Brain microvascular endothelial cell (primary cell): ENCODE measurements at regions not wholly inside any gene's neighbourhood (a gene's known extent, or its start where the extent isn't known, plus 50 kb on each side); places are given as distances from the start of the nearest gene placed in this dataset.
"Not testable (repeated sequence)": the region's sequence is repeated elsewhere in the genome, so short reads cannot be mapped to it uniquely, and the experiment has no call there.

Source experiments
- DNase-seq: peaks from one replicate; pipeline ENCODE4 v3.0.0-alpha.2; 2020
- H3K27ac ChIP-seq: fragments of 250-450 bp; sonication (Bioruptor Pico); 2 replicates; pipeline ENCODE4 v1.5.1; 2020; ENCODE audit warnings: mild to moderate bottlenecking, moderate library complexity
- H3K27me3 ChIP-seq: fragments of 250-450 bp; sonication (Bioruptor Pico); replicated peaks from 2 replicates; pipeline ENCODE4 v1.5.1; 2020; ENCODE audit warnings: mild to moderate bottlenecking
- H3K36me3 ChIP-seq: fragments of 250-450 bp; sonication (Bioruptor Pico); replicated peaks from 2 replicates; pipeline ENCODE4 v1.5.1; 2020; ENCODE audit warnings: mild to moderate bottlenecking
- H3K4me3 ChIP-seq: 2 replicates; pipeline ENCODE4 v1.5.1; 2011; ENCODE audit warnings: low read depth, mild to moderate bottlenecking, control low read depth, low read length, moderate library complexity
- in situ Hi-C: cut with HindIII; loops from 2 replicates; pipeline ENCODE4 v1.10.0; 2017; ENCODE audit warnings: low sequenced_read_pairs, low pct_ligation_motif_present
- TF ChIP-seq, protein P1 (sequence below): IDR thresholded peaks from 2 replicates; pipeline ENCODE4 v1.5.1; 2011; ENCODE audit warnings: low read depth, mild to moderate bottlenecking, moderate library complexity, low read length, control low read depth, inconsistent platforms; ENCODE audit errors: missing control alignments

DNA sequence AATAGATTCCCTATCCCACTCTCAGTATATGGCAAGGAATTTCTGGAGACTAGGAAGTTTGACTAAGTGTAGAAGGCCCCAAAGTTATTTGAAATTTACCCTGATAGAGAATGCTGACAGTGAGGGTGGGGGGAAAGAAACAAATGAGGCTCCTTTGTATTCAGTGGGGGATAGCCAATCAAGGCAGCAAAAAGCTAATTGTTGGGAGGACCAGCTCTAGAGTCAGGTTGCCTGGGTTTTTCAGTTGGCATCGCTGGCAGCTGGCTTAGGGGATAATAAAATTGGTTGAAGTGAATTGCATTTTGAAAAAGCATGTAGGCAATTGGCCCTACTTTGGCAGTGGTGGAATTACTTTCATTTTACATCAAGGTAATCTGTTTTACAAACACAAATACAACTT is 79.4 kb upstream of the STAM2 start:
- no peak overlapping the region for H3K27ac ChIP-seq
- TF ChIP-seq, protein P1, sequence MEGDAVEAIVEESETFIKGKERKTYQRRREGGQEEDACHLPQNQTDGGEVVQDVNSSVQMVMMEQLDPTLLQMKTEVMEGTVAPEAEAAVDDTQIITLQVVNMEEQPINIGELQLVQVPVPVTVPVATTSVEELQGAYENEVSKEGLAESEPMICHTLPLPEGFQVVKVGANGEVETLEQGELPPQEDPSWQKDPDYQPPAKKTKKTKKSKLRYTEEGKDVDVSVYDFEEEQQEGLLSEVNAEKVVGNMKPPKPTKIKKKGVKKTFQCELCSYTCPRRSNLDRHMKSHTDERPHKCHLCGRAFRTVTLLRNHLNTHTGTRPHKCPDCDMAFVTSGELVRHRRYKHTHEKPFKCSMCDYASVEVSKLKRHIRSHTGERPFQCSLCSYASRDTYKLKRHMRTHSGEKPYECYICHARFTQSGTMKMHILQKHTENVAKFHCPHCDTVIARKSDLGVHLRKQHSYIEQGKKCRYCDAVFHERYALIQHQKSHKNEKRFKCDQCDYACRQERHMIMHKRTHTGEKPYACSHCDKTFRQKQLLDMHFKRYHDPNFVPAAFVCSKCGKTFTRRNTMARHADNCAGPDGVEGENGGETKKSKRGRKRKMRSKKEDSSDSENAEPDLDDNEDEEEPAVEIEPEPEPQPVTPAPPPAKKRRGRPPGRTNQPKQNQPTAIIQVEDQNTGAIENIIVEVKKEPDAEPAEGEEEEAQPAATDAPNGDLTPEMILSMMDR: no peak
- H3K36me3 ChIP-seq: no peaks in the 10 kb centered on the region
- no peak overlapping the region for H3K4me3 ChIP-seq
- no peaks in the 10 kb centered on the region for H3K27me3 ChIP-seq
- in situ Hi-C loops: no loop called here
- DNase-seq: no peak

DNA sequence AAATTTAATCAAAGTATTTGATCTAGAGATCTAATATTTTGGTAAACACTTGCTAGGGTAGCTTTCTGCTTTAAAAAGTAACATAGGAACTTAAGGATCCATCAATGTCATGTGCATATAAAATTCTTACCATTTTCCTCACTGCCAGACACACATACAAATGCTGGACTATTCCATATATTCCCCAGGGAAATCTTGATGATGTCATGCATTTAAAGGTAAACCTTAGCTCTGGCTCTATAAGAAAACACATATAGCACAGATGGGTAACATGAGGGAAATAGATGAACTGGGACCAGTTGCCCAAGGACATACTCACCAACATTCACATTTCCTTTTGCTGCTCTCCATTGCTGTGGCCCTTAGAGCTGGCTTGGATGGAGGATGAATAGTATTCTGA is 79.1 kb upstream of the FMNL2 start:
- Histone ChIP-seq H3K4me3 (no peak overlapping the region), H3K27me3 (no peaks in the 10 kb centered on the region), H3K27ac (no peak overlapping the region), H3K36me3 (no peaks in the 10 kb centered on the region)
- DNase-seq: no peak
- in situ Hi-C loops: no loop called here
- TF ChIP-seq, protein P1: no peak

DNA sequence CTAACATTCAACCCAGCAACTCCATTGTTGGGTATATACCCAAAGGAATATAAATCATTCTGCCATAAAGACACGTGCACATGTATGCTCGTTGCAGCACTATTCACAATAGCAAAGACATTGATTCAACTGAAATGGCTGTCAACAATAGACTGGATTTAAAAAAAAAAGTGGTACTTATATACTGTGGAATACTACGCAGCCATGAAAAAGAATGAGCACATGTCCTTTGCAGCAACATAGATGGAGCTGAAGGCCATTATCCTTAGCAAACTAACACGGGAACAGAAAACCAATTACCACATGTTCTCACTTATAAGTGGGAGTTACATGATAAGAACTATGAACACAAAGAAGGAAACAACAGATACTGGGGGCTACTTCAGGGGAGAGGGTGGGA is 74.0 kb upstream of the FMNL2 start:
- Histone ChIP-seq H3K27me3 (no peaks in the 10 kb centered on the region), H3K27ac (no peak overlapping the region), H3K36me3 (no peaks in the 10 kb centered on the region), H3K4me3 (no peak overlapping the region)
- no peak for DNase-seq
- TF ChIP-seq, protein P1: no peak
- in situ Hi-C loops: no loop called here

DNA sequence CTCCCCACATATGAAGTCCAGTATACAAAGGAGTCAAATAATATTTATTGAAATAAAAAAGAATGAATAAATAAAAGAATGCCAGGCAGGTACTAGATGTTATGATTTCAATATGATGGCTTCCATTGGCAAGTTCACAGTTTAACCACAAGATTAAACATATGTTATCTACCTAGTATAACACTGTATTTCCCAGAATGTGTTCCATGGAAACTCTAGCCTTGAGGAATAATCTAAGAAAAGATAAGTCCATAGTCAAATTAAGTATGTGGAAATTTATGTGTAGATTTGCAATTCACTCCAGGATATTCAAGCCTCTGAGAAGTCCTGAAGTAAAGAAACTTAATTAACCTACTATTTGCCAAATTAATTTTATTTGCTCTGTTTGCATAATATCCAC is 71.1 kb upstream of the FMNL2 start:
- in situ Hi-C loops: no loop called here
- H3K4me3 ChIP-seq: no peak overlapping the region
- TF ChIP-seq, protein P1: no peak
- DNase-seq: no peak
- no peaks in the 10 kb centered on the region for H3K27me3 ChIP-seq
- H3K36me3 ChIP-seq: no peaks in the 10 kb centered on the region
- H3K27ac ChIP-seq: no peak overlapping the region

DNA sequence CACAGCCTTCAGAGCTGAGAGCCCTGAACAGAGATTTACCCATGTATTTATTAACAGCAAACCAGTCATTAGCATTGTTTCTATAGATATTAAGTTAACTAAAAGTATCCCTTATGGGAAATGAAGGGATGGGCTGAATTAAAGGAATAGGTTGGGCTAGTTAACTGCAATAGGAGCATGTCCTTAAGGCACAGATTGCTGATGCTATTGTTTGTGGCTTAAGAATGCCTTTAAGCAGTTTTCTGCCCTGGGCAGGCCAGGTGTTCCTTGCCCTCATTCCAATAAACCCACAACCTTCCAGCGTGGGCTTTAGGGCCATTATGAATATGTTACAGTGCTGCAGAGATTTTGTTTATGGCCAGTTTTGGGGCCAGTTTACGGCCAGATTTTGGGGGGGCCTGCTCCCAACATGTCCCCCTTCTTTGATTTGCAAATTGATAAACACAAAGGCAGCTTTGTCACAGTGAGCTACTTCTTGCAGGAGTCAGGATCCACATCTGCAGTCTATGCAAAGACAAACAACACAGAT is 61.2 kb upstream of the FMNL2 start:
- H3K27ac ChIP-seq, in situ Hi-C loops: not testable (repeated sequence)

DNA sequence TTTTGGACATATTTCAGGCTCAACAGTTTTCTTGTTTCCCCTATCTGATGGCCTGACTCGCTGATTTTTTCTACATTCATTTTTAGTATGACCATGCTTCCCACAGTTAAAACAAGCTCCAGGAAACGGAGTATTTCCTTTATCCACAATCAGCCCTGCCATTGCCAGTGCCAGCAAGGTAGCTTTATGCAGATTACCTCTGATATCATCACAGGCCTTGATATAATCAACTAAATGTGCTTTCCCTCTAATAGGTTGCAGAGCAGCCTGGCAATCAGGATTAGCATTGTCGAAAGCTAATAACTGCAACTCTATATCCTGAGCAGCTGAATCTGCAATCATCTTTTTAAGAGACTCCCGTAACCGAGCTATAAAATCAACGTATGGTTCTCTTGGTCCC is 57.1 kb upstream of the FMNL2 start:
- DNase-seq, H3K27me3 ChIP-seq, H3K27ac ChIP-seq, in situ Hi-C loops, H3K36me3 ChIP-seq, H3K4me3 ChIP-seq: not testable (repeated sequence)

More for the DNA sequence above, 61.2 kb upstream of the FMNL2 start:
- H3K27me3 ChIP-seq, H3K4me3 ChIP-seq, DNase-seq, H3K36me3 ChIP-seq: not testable (repeated sequence)

DNA sequence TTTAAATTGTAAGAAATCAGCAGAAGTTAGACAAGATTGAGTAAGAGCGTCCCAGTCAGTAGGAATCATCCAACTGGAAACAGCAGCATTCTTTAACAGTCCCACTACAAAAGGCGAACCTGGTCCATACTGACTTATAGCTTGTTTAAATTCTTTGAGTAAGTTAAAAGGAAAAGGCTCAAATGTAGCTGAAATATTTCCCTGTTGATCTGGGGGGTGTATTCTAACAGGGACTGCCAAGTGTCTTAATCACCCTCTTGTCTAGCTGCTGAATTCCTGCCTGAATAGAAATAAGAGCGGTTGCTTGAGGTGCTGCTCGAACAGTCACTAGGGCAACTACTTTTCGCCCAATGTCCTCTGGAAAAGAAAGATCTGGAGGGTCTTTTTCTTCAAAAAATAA is 56.4 kb upstream of the FMNL2 start:
- H3K27ac ChIP-seq: no peak overlapping the region
- no peak for DNase-seq
- TF ChIP-seq, protein P1: no peak
- H3K36me3 ChIP-seq: no peaks in the 10 kb centered on the region
- H3K4me3 ChIP-seq: no peak overlapping the region
- in situ Hi-C loops: no loop called here
- no peaks in the 10 kb centered on the region for H3K27me3 ChIP-seq

DNA sequence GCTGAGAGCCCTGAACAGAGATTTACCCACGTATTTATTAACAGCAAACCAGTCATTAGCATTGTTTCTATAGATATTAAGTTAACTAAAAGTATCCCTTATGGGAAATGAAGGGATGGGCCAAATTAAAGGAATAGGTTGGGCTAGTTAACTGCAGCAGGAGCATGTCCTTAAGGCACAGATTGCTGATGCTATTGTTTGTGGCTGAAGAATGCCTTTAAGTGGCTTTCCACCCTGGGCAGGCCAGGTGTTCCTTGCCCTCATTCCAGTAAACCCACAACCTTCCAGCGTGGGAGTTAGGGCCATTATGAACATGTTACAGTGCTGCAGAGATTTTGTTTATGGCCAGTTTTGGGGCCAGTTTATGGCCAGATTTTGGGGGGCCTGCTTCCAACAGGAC is 55.6 kb upstream of the FMNL2 start:
- H3K36me3 ChIP-seq, H3K27ac ChIP-seq, DNase-seq, H3K4me3 ChIP-seq, in situ Hi-C loops, H3K27me3 ChIP-seq: not testable (repeated sequence)
